ENCODE measurements at regions not wholly inside any gene's neighbourhood (a gene's known extent, or its start where the extent isn't known, plus 50 kb on each side); places are given as distances from the start of the nearest gene placed in this dataset.

DNA sequence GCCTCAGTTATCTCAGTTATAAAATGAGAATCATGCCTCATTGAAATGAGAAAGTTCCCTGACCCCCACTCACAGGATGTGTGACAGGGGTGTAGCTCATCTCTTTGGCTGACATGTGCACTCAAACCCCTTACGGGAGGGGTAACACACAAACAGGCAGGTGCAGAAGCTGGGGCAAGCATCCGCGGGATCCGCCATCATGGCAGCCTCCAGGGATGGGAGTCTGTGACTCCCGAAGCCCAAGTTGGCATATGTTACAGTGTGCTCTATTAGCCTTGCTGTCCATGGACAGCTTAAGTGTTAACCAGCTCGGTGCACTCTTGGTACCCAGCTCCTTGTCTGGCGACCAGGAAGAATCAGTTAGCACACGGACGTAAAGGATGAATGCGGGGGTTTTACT, 822.7 kb upstream of the SEMA6D start:
- TF ChIP-seq CTCF (IDR thresholded peaks at IDR 0.05; ENCODE audit: low read length), result no peak
- no peak for TF ChIP-seq EZH2 (IDR thresholded peaks at IDR 0.05; ENCODE audit: borderline replicate concordance, low read length)
